Epithelial cell of esophagus (primary cell): ENCODE measurements at regions not wholly inside any gene's neighbourhood (a gene's known extent, or its start where the extent isn't known, plus 50 kb on each side); places are given as distances from the start of the nearest gene placed in this dataset.
A peak's percentile ranks its signal among the peaks of the same experiment; 100 is the strongest.

Source experiments
- DNase-seq: peaks from one replicate; pipeline ENCODE4 v3.0.0; 2010; ENCODE audit warnings: low read depth
- H3K4me3 ChIP-seq: 2 replicates; pipeline ENCODE4 v1.5.1; 2011; ENCODE audit warnings: mild to moderate bottlenecking, low read length, control low read depth
- TF ChIP-seq, protein P1 (sequence below): IDR thresholded peaks from 2 replicates; pipeline ENCODE4 v1.5.1; 2011; ENCODE audit warnings: low read depth, mild to moderate bottlenecking, low read length, control low read depth, inconsistent platforms; ENCODE audit not compliant: insufficient read depth; ENCODE audit errors: missing control alignments

GRCh38 chr7:68238204-68238805 lies 1241.7 kb downstream of the TYW1 start:
- no peak overlapping the region for H3K4me3 ChIP-seq
- no peak for DNase-seq
- TF ChIP-seq, protein P1, sequence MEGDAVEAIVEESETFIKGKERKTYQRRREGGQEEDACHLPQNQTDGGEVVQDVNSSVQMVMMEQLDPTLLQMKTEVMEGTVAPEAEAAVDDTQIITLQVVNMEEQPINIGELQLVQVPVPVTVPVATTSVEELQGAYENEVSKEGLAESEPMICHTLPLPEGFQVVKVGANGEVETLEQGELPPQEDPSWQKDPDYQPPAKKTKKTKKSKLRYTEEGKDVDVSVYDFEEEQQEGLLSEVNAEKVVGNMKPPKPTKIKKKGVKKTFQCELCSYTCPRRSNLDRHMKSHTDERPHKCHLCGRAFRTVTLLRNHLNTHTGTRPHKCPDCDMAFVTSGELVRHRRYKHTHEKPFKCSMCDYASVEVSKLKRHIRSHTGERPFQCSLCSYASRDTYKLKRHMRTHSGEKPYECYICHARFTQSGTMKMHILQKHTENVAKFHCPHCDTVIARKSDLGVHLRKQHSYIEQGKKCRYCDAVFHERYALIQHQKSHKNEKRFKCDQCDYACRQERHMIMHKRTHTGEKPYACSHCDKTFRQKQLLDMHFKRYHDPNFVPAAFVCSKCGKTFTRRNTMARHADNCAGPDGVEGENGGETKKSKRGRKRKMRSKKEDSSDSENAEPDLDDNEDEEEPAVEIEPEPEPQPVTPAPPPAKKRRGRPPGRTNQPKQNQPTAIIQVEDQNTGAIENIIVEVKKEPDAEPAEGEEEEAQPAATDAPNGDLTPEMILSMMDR, result no peak

- no peak for DNase-seq
- TF ChIP-seq, protein P1, result no peak
- H3K4me3 ChIP-seq, result no peak overlapping the region
Measured at GRCh38 chr7:68243128-68243527, 1246.5 kb downstream of the TYW1 start.

GRCh38 chr7:68244389-68244788 lies 1247.8 kb downstream of the TYW1 start:
- no peak overlapping the region for H3K4me3 ChIP-seq
- TF ChIP-seq, protein P1, result no peak
- DNase-seq, result no peak

DNA sequence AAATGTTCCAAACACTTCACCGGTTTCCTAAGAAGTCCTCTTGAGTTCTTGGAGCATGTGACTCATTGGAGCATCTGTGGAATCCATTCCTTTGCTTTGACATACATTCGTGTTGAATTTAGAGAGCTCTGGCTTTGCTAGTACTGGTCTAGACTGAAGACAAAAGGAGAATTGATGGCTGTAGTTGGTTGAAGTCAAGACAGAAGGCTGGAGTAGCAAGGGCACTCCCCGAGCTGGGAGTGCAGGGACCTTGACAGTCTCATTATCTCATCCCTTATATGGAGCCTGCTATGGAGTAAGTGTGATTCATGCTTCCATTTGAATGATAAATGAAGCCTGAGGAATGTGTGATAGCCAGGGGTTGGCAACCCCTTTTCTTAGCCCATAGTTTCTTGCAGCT lies 1249.1 kb downstream of the TYW1 start:
- no peak overlapping the region for H3K4me3 ChIP-seq
- peak; percentile 6 for DNase-seq
- TF ChIP-seq, protein P1, result no peak

DNA sequence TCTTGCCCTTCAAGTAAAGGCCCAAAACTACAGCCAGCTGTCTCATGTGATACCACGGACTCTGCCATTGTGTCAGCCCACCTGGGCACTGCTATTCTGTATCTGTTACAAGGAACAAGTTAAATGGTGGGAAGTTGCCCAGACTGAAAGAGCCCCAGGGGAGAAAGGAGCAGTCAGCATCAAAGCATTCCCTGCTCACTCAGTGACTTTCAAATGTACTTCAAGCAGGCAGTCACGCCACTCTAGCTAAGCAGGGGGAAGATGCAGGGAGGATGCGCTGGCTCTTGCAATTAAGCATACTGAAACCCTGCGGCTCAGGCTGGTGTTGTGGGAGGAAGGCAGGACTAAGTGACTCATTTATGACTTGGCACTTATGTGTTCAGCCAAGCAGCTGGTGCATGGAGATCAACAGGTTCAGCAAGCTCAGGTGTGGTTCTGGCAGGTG lies 1249.6 kb downstream of the TYW1 start:
- TF ChIP-seq, protein P1, result no peak
- peak; percentile 72 for DNase-seq
- no peak overlapping the region for H3K4me3 ChIP-seq

DNA sequence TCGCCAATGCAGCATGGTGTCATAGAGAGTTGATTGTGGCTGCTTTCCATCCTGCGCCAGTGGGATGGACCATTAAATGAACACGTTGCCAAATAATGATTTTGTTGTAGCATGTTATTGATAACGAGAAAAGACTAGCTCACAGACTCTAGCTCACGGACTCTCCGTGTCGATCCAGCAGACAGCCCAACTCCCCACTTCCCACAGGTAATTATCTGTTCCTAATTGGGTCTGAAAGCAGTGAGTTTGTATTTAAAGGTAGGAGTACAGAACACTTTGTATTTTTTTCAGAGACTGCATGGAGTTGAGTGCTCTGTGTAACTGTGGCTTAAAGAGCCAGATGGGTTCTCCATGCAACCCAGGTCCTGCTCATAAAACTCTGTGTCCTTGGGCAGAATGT lies 1250.5 kb downstream of the TYW1 start:
- TF ChIP-seq, protein P1, result no peak
- no peak for DNase-seq
- no peak overlapping the region for H3K4me3 ChIP-seq

DNA sequence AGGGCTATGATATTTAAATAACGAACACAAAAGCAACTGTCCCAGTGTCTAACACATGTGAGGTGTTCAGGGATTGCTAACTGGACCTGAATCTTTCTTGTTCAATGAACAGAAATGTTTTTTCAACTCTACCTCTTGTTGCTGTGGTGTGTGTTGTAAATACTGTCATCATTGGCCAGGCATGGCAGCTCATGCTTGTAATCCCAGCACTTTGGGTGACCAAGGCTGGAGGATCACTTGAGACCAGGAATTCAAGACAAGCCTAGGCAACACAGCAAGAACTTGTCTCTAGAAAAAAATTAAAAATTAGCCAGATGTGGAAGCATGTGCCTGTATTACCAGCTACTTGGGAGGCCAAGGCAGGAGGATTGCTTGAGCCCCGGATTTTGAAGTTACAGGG lies 1250.9 kb downstream of the TYW1 start:
- DNase-seq, result no peak
- no peak overlapping the region for H3K4me3 ChIP-seq
- TF ChIP-seq, protein P1, result no peak
